Epidermal melanocyte (primary cell): ENCODE measurements at regions not wholly inside any gene's neighbourhood (a gene's known extent, or its start where the extent isn't known, plus 50 kb on each side); places are given as distances from the start of the nearest gene placed in this dataset.
"Not testable (repeated sequence)": the region's sequence is repeated elsewhere in the genome, so short reads cannot be mapped to it uniquely, and the experiment has no call there.

Experiments used
- DNase-seq: peaks from one replicate; pipeline ENCODE4 v3.0.0; 2011; ENCODE audit warnings: low spot score; ENCODE audit not compliant: insufficient read length

GRCh38 chr5:101782352-101783103 is 513.6 kb downstream of the SLCO4C1 start:
- DNase-seq = no peak

- DNase-seq = no peak
These were observed 545.0 kb downstream of the SLCO4C1 start for GRCh38 chr5:101751105-101751504.

DNA sequence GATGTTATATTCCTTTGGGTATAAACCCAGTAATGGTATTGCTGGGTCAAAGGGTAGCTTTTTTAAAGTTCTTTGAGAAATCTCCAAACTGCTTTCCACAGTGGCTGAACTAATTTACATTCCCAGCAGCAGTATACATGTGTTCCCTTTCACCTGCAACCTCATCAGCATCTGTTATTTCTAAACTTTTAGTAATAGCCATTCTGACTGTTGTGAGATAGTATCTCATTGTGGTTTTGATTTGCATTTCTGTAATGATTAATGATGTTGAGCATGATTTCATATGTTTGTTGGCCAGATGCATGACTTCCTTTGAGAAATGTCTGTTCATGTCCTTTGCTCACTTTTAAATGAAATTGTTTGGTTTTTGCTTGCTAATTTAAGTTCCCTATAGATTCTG is 553.1 kb downstream of the SLCO4C1 start:
- not testable (repeated sequence) for DNase-seq

- DNase-seq = no peak
These were observed 567.2 kb downstream of the SLCO4C1 start for GRCh38 chr5:101728933-101729332.

DNA sequence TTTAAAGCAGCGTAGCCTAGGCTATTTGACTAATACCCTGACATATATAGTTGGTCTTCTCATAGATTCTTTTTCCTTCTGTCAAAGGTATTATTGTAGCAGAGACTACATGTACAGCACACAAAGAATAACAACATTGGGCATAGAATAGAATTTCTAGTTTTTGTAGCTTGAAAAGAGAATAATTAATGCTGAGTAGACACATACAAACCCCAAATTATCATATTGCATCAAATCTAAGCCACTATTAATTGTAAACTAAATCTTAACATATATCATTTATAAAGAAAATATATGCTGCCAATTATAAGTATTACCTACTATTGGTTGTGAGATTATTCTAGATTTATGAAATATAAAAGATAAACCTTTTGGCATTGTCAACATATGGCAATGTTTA is 574.5 kb downstream of the SLCO4C1 start:
- DNase-seq = no peak

DNA sequence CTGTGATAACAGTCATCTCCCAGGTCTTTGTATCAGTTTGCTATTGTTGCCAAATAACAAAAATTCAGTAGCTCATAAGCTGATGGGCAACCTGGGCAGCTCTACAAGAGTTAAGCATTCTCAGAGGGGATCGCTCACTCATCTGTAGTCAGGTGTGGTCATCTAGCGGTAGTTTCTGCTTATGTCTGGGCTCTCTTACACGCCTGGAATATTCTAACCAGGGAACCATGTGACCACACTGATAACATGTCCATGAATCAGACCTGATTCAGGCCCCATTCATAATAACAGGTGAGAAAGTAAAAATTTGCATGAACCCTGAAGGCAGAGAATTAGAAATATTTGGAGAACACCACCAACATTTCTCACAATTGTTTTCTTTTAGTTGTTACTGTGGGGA is 576.1 kb downstream of the SLCO4C1 start:
- no peak for DNase-seq

DNA sequence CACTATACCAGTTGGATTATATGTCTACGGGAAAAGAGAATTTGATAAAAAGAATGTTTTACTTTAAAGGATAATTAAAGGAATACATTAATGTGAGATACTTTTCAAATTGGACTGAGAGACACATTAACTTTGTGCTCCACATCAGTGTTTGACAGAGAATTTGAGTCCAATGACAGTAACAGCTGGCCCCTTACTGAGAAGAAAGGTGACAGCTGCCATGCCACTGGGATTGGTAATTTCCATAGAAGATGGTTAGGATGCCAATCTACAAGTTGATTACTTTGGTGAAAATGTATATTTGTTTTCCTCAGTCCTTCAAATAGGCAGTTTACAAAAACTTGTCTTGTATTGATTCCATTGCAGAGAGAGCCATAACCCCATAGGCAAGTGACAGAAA is 578.4 kb downstream of the SLCO4C1 start:
- DNase-seq = no peak

- no peak for DNase-seq
These were observed 579.1 kb downstream of the SLCO4C1 start for GRCh38 chr5:101716941-101717340.

GRCh38 chr5:101715790-101716189 is 580.3 kb downstream of the SLCO4C1 start:
- DNase-seq = not testable (repeated sequence)

DNA sequence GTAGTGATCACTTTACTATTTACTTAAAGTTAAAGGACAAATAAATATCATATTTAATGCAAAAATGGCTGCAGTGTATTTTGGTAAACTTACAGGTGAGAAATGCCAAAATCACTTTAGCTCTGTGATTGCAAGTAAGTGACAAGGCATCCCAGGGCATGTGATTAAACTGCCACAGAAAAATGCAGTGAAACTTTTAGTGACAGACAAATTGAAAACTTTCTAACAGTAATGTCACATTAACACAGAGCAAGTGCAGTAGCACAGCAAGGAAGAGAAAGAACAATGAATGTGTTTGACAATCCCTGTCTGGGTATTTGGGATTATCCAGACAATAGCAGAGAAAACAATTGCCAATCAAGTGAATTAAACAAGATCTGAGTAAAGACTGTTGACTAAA is 606.8 kb downstream of the SLCO4C1 start:
- DNase-seq = no peak

DNA sequence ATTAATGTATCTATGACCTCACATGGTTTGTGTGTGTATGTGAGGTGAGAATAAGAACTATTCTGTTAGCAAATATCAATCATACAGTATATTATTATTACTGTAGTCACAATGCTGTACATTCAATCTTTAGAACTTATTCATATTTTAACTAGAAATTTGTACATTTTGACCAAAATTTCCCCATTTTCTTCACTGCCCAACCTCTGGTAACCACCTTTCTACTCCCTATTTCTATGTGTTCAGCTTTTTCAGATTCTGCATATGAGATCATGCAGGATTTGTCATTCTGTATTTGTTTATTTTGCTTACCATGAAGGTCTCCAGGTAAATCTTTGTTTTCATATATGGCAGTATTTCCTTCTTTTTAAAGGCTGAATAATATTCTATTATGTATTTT is 607.9 kb downstream of the SLCO4C1 start:
- no peak for DNase-seq

DNA sequence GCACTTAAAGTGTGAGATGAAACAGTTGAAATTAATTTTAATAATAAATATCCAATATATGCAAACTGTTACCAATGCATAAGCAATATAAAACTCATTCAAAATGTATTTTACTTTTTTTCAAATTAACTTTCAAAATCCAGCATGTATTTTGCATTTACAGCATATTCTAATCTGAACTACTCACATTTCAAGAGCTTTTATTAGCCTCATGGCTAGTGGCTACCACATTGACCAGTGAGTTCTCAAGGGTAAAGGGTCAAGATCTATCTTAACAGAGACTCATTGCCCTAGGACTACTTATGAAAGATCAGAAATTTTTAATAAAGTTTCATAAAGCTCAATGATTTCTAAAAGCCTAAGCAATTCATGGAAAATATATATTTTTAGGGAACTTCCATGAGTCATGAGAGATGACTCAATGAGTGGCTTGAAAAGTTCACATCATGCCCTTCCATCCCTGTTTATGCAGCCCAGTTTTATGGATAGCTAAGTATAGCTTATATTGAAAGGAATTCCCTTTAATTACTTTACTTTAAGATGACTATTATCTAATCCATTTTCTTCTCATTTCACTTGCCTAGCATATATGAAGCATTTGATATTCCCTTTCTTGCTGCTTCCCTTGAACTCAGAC is 608.6 kb downstream of the SLCO4C1 start:
- no peak for DNase-seq

- no peak for DNase-seq
These were observed 609.4 kb downstream of the SLCO4C1 start for GRCh38 chr5:101686536-101687157.

GRCh38 chr5:101679816-101680215 is 616.3 kb downstream of the SLCO4C1 start:
- no peak for DNase-seq

- DNase-seq = peak; percentile 50
These were observed 617.4 kb downstream of the SLCO4C1 start for GRCh38 chr5:101678481-101679193.

DNA sequence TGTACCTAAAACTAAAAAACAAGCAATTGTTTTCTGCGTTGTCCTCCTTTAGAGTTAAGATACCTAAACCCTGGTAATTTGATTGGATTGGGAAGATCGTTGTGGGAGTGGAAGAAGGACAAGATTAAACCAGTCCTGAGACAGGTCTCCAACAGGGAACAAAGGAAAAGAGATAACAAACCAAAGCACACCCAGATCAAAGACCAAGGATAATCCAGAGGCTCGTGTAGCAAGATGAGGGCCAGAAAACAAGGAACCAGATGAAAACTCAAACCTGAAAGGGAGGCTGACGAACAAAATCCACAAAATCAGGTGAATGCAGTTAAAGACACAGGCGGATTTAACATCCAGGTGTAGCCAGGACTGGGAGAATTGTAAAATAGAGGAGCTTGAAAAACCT is 618.1 kb downstream of the SLCO4C1 start:
- no peak for DNase-seq

DNA sequence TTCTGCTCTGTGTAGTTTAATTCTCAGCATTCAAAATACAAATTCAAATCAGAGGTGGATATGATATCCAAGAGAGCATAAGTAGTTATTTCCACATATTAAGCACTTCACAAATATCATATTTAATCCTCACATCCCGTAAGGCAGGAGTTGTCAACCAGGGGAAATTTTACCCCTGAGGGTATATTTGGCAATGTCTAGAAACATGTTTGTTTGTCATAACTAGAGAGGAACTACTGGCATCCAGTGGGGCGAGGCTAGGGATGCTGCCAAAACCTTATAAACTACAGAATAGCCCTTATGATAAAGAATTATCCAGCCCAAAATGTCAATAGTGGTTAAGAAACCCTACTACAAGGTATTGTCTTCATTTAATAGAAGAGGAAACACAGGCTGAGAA is 619.4 kb downstream of the SLCO4C1 start:
- DNase-seq = no peak

GRCh38 chr5:101675510-101676219 is 620.4 kb downstream of the SLCO4C1 start:
- DNase-seq = no peak

- no peak for DNase-seq
These were observed 623.0 kb downstream of the SLCO4C1 start for GRCh38 chr5:101673120-101673519.

DNA sequence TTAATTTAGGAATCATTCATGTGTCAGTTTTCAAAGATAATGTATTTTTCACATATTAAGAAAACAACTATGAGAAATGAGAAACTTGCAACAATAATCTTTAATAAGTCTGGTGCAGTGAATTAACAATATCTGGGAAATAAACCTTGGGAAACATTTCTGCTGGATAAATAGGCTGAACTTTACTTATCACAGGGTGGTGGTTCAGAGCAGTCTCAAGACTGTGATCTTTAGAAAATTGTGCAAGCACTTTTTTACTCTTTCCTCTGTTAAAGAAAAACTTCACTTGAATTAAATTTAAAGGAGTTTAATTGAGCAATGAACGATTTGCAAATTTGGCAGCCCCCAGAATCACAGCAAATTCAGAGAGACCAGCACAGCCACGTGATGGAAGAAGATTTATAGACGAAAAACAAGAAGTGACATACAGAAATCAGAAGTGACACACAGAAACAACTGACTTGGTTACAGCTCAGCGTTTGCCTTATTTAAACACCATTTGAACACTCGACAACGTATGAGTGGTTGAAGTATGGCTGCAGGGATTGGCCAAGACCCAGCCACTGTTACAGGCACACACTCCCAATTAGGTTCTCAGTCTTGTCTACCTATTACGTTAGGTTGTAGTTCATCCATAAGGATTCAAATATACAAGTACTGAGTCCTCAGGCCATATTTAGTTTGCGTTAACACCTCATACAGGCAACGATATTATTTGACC is 631.9 kb downstream of the SLCO4C1 start:
- no peak for DNase-seq

DNA sequence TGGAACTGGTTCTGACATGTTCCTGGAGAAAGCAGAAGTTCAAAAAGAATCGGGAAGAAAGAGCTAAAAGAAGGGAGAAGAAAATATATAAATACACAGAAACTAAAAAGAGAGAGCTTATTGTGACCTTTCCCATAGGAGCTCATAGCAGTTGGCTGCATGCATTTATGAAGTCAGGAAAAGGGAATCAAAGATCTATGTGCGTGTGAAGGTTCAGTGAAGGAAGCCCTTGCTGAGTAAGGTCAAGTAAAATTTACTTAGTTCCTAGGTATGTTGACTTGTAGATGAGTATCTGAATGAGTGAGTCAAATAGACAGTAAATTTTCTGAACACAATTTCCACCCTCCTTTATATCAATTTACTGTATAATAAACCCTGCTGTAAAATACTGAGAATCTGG is 632.5 kb downstream of the SLCO4C1 start:
- DNase-seq = no peak
